Loucy (cell line): ENCODE measurements at regions not wholly inside any gene's neighbourhood (a gene's known extent, or its start where the extent isn't known, plus 50 kb on each side); places are given as distances from the start of the nearest gene placed in this dataset.
"Not testable (repeated sequence)": the region's sequence is repeated elsewhere in the genome, so short reads cannot be mapped to it uniquely, and the experiment has no call there.

ENCODE experiments used
- CTCF ChIP-seq: fragments of 200-600 bp; sonication (generic); conservative IDR thresholded peaks from 2 replicates; pipeline ENCODE4 v1.5.1; 2014; ENCODE audit warnings: mild to moderate bottlenecking, antibody characterized with exemption, low read length
- EZH2phosphoT487 ChIP-seq: fragments of 200-600 bp; IDR thresholded peaks from 2 replicates; pipeline ENCODE4 v1.6.1; 2018; ENCODE audit warnings: antibody characterized with exemption, mild to moderate bottlenecking, moderate library complexity, borderline replicate concordance

GRCh38 chr15:20211508-20211907, 330.1 kb downstream of the GOLGA6L6 start:
- TF ChIP-seq CTCF, EZH2phosphoT487: not testable (repeated sequence)
